ENCODE measurements at regions not wholly inside any gene's neighbourhood (a gene's known extent, or its start where the extent isn't known, plus 50 kb on each side); places are given as distances from the start of the nearest gene placed in this dataset.

GRCh38 chrY:7169475-7169874 is 257.9 kb upstream of the AMELY start:
- DNase-seq = no peak

- DNase-seq = no peak
Observed at GRCh38 chrY:7141477-7141876, 229.9 kb upstream of the AMELY start.
